PC-3 (cell line): ENCODE measurements at regions not wholly inside any gene's neighbourhood (a gene's known extent, or its start where the extent isn't known, plus 50 kb on each side); places are given as distances from the start of the nearest gene placed in this dataset.

ENCODE experiments used
- EZH2 ChIP-seq: fragments of 300-600 bp; sonication (generic); IDR thresholded peaks from one replicate; pipeline ENCODE4 v1.6.1; 2017; ENCODE audit warnings: antibody characterized with exemption, mild to moderate bottlenecking, low read length; ENCODE audit not compliant: unreplicated experiment
- EZH2phosphoT487 ChIP-seq: fragments of 300-600 bp; sonication (generic); IDR thresholded peaks from 2 replicates; pipeline ENCODE4 v1.6.1; 2018; ENCODE audit warnings: mild to moderate bottlenecking, antibody characterized with exemption, low read length, borderline replicate concordance
- TF ChIP-seq, protein P1 (sequence below): fragments of 300-600 bp; sonication (generic); conservative IDR thresholded peaks from 2 replicates; pipeline ENCODE4 v1.5.1; 2017; ENCODE audit warnings: antibody characterized with exemption, low read depth, mild to moderate bottlenecking, low read length

DNA sequence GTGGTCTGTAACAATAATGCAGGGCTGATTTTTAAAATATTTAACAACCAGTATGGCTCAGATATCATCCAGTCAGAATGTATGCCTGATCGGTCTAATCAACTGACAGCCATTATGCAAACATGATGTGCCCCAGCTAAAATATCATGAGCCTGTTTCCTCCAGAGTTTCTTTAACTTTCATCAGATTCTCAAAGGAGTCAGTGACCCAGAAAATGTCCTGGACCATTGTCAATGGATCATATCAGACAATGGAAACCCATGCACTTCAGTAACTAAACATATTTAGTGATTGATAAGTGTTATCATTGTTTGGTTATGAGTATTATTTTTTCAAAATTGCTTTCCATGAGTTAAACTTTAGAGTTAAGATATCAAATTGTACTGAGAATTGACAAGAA lies 173.5 kb downstream of the LMBRD1 start:
- TF ChIP-seq, protein P1, sequence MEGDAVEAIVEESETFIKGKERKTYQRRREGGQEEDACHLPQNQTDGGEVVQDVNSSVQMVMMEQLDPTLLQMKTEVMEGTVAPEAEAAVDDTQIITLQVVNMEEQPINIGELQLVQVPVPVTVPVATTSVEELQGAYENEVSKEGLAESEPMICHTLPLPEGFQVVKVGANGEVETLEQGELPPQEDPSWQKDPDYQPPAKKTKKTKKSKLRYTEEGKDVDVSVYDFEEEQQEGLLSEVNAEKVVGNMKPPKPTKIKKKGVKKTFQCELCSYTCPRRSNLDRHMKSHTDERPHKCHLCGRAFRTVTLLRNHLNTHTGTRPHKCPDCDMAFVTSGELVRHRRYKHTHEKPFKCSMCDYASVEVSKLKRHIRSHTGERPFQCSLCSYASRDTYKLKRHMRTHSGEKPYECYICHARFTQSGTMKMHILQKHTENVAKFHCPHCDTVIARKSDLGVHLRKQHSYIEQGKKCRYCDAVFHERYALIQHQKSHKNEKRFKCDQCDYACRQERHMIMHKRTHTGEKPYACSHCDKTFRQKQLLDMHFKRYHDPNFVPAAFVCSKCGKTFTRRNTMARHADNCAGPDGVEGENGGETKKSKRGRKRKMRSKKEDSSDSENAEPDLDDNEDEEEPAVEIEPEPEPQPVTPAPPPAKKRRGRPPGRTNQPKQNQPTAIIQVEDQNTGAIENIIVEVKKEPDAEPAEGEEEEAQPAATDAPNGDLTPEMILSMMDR = no peak
- TF ChIP-seq EZH2 (no peak), EZH2phosphoT487 (no peak)
